ENCODE measurements at regions not wholly inside any gene's neighbourhood (a gene's known extent, or its start where the extent isn't known, plus 50 kb on each side); places are given as distances from the start of the nearest gene placed in this dataset.
"Not testable (repeated sequence)": the region's sequence is repeated elsewhere in the genome, so short reads cannot be mapped to it uniquely, and the experiment has no call there.

- no peak for DNase-seq (ENCODE audit: low spot score)
- FAIRE-seq: no peak
Observed at GRCh38 chr1:169049258-169049938, 57.1 kb upstream of the ATP1B1 start.

- FAIRE-seq: no peak
- no peak for DNase-seq (ENCODE audit: low spot score)
Observed at GRCh38 chr1:169051171-169051570, 55.3 kb upstream of the ATP1B1 start.

GRCh38 chr1:169052171-169052570 is 54.3 kb upstream of the ATP1B1 start:
- DNase-seq (ENCODE audit: low spot score); FAIRE-seq: not testable (repeated sequence)

- FAIRE-seq (no peak), DNase-seq (ENCODE audit: low spot score) (no peak)
Observed at GRCh38 chr1:169052727-169053126, 53.8 kb upstream of the ATP1B1 start.

GRCh38 chr1:169053196-169053595 is 53.3 kb upstream of the ATP1B1 start:
- no peak for FAIRE-seq
- DNase-seq (ENCODE audit: low spot score): no peak
